HG03139 (cell line): ENCODE measurements at regions not wholly inside any gene's neighbourhood (a gene's known extent, or its start where the extent isn't known, plus 50 kb on each side); places are given as distances from the start of the nearest gene placed in this dataset.
"Not testable (repeated sequence)": the region's sequence is repeated elsewhere in the genome, so short reads cannot be mapped to it uniquely, and the experiment has no call there.

Experiments
- ATAC-seq: cut with Tn5 transposase; IDR thresholded peaks from one replicate; pipeline ENCODE4 v1.9.1; 2021; ENCODE audit not compliant: unreplicated experiment

DNA sequence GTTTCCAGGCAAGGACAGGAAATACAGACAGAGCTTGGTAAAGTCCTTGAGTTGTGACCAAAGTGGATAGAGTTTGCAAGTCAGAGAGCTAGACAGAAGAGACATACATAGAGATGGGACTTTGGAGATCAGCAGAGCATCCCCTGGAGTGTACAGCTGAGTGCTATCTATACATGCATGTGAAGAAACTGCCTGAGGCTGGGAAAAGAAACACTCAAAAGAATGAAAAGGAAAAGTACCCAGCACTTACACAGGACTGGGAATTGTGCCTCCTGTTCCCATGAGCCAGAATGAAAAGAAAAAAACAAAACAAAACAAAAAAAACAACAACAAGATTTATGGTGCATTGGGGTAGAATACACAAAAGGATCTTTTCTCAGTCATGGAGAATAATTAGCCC is 606.4 kb downstream of the ZNF608 start:
- ATAC-seq = no peak

GRCh38 chr5:124139477-124139876 is 607.0 kb downstream of the ZNF608 start:
- ATAC-seq = no peak

DNA sequence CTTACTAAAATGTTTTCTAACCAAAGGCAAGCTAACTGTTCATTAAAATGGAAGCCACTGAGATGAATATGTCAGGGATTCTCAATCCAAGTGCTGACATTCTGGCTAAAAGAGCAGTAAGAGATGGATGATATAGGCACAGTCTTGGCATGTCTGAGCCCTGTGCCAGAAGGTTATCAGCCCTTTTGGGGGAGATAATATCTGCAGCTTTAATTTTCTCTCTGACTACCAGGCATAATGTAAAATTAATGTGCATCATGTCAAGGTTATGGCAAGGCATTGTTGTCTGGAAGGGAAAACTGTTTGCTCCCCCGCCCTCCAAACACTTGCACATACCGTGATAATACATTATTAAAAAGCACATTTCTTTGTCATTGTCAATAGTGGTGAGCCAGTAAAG is 609.8 kb downstream of the ZNF608 start:
- ATAC-seq = no peak

GRCh38 chr5:124134941-124135340 is 611.5 kb downstream of the ZNF608 start:
- ATAC-seq = no peak

- ATAC-seq = no peak
Measured at GRCh38 chr5:124133406-124133805, 613.0 kb downstream of the ZNF608 start.

DNA sequence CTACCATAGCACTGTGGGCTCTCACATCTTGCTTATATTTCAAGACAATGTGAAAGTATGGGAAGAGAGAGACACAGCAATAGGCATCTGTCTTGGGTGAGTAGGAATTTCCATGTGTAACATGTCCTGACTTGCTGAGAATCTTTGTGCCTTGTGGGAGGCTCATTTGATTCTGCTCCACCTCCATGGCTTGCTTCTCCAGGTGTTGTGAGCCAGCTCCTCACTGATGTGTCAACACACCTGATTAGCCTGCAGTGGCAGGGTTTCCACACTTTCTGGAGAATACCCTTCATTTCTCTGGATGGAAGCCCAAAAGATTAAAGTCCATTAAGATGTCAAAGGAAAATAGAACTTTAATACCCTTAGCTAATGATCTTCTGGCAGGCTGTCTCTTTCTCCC is 613.6 kb downstream of the ZNF608 start:
- ATAC-seq = no peak

- ATAC-seq = no peak
Measured at GRCh38 chr5:124131466-124131865, 615.0 kb downstream of the ZNF608 start.

DNA sequence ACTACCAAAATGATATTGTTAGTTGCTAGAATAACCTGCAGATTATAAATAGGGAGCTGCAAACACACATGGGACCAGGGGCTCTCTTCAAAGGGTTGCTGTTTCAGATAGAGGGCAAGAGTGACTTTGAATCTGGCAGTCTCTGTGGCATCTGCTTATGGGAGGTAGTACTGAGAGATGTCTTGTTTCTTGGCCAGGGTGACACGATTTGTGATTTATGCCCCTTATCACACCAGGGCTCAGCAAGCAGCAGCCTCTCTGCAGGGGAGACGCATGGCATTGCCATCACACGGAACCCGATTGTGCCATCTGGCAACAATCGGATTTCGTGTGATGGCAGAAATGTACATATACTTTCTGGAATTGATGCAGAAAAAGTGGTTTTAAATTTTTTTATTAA is 615.6 kb downstream of the ZNF608 start:
- ATAC-seq = no peak

DNA sequence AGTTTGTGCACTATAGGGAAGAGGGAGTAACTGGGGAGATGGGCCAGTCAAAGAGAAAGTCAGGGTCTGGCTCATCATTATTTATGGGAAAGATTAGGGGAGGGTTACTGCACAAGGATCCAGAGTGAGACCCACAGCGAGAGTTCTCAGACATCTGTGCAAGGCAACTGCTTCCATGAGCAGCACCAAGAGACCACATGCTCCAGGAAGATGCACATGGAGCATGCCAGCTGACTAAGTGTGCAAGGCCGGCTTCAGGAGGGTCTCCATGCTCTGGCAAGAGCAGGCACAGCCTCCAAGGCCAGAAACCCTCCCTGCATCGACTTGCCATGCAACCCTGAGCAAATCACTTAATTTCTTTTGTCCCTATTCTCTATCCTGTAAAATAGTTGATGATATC is 616.9 kb downstream of the CSNK1G3 start:
- ATAC-seq = no peak

DNA sequence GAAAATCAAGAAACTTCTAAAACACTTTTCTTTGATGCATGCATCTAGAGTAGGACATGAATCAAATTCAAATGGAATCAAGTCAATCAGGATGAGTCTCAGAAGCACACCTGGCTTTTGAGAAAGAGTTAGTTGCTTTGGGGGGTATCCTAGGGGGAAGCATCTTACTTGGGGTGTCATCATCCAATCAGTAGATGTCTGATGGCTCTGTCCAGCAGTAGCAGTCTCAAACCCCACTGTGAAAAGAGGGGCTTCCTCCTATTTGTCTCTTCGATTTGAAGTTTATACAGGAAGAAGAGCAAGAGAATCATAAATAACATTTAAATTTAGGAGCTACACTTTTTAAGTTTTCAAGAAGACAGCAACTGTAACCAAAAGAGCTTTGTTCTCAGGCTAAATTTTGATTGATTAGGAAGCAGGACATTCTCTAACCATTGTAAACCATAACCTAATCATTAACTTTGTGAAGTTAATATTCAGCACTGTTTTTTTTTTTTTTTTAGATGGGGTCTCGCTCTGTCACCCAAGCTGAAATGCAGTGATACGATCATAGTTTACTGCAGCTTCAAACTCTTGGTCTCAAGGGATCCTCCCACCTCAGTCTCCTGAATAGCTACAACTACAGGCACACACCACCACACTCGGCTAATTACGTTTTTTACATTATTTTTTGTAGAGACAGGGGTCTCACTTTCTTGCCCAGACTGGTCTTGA is 614.7 kb downstream of the CSNK1G3 start:
- peak; percentile 58 for ATAC-seq

GRCh38 chr5:124124711-124125229 is 612.8 kb downstream of the CSNK1G3 start:
- no peak for ATAC-seq

GRCh38 chr5:124121198-124121597 is 609.2 kb downstream of the CSNK1G3 start:
- no peak for ATAC-seq

DNA sequence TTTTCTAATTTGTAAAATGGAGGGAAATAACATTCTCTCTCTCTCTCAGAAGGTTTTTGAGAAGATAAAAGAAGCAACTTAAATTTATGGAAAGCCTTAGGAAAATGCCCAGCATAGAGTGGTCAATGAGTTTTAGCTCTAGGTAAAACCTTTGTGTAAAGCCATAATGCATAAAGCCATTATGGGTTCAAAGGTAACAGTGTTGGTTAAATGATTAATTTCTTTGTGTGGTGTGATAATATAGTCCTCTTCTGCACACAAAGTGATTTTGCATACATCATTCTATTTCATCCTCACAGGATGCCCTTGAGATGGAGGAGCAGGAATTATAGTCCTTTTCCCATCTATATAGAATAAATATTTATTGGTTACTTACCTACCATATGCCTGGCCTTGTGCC is 602.9 kb downstream of the CSNK1G3 start:
- no peak for ATAC-seq

- ATAC-seq = no peak
Measured at GRCh38 chr5:124111886-124112285, 599.9 kb downstream of the CSNK1G3 start.

DNA sequence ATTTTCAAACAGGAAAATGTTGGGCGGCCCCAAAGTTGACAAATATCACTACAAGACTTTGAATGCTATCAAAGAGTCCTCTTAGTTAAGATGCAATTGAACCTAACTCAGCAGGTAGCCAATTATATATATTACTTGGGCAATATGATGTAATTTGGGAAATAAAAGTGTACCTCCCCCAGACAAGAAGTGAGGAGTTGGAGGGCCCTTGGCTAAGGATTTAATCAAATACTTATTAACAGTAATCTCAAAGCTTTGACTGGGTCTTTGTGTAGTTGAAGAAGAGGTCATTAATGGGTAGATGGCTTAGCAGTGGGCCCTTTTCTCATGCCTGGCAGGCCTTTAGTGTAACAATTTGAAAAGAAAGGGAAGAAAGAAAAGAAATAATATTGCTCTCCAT is 599.0 kb downstream of the CSNK1G3 start:
- no peak for ATAC-seq

DNA sequence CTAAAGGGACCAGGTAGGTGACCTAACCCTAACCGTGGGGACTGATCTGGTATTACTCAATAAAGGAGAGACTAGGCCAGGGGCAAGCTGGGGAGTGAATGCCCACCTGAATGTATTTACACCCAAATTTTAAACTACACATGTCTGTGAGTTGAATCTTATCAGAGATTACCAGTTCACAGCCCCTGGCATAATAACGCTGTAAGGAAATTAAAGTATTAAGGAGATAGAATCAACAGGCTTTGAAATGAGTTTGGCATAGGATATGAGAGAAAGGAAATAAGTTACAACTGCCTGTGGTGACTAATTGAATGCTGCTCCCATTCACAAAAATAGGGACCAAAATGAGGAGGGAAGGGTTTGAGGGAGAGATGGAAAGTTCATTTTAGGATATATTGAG is 593.3 kb downstream of the CSNK1G3 start:
- ATAC-seq = no peak

DNA sequence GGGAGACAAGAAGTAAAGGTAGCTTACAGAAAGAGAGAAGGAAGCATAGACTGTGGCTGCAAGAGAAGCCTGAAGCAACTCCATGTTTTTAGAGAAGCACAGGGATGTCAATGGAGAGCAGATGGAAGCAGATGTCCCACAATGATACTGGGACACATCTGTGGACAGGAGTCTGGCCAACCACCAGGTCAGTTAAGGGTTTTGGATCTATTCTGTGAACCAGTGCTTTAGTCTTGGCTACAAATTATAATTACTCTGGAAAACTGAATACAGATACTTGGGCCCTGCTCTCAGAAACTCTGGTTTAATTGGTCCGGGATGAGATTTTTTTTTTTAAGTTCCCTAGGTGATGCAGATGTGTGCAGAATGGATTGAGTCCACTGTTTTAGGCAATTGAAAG is 592.8 kb downstream of the CSNK1G3 start:
- no peak for ATAC-seq

- no peak for ATAC-seq
Measured at GRCh38 chr5:124104344-124104743, 592.4 kb downstream of the CSNK1G3 start.

- no peak for ATAC-seq
Measured at GRCh38 chr5:124103671-124104070, 591.7 kb downstream of the CSNK1G3 start.

GRCh38 chr5:124103056-124103455 is 591.1 kb downstream of the CSNK1G3 start:
- not testable (repeated sequence) for ATAC-seq

DNA sequence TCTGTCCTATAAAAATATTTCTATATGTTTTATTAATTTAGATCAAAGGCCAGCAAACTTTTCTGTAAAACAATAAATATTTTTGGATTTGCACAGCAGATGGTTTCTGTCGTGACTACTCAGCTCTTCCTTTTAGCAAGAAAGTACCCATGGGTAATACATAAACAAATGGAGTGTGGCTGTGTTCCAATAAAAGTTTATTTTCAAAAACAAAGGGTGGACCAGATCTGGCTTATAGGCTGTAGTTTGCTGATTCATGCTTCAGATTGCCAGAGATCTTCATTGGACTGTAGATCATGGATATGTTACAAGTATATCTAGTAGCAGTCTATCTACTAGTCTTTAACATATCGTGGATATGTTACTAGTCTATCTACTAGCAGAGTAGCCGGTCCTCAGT is 590.5 kb downstream of the CSNK1G3 start:
- ATAC-seq = no peak

- no peak for ATAC-seq
Measured at GRCh38 chr5:124093658-124094057, 581.7 kb downstream of the CSNK1G3 start.

DNA sequence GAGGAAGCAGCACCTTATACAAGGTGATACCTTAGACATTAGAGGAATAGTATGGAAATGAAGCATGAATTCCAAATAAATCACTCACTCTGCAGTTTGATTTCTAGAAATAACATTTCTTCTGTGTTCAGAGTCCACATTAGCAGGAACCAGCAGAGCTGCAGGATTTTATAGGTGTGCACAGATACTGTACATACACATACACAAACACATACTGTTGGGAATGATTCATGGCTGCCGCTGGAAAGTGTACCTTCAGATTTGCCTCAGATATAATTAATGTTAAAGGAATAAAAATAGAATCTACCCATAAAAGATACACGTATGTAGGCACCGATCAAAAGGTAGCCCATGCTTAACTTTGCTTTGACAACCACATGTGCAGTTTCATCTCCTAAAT is 578.1 kb downstream of the CSNK1G3 start:
- ATAC-seq = no peak
